ENCODE measurements at regions not wholly inside any gene's neighbourhood (a gene's known extent, or its start where the extent isn't known, plus 50 kb on each side); places are given as distances from the start of the nearest gene placed in this dataset.
A peak's percentile ranks its signal among the peaks of the same experiment; 100 is the strongest.

DNA sequence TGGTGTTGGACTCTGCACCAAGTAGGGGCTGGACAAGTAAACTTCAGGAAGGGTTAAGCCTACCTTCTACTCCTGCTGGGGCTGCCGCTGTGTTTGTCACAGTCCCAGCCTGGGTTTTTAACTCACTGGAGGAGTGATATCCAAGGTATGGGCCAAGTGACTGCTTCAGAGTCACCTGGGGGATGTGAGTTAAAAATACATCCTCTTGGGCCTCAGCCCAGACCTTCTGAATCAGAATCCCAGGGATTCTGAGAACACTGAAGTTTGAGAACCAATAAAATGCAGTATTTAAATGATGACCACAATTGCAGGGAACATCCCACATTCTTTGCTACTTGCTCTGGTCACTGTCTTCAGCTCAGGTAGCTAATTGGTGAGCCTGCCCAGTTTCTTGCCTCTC is 95.1 kb upstream of the DNAH5 start:
- Histone ChIP-seq H3K4me3 (no peak overlapping the region), H3K27ac (no peak overlapping the region), H3K4me1 (peaks cover 19 to 58% (median 24%) of the 10 kb centered on the region in 3 donors), H3K36me3 (no peaks in the 10 kb centered on the region), H3K9me3 (no peaks in the 10 kb centered on the region), H3K27me3 (peaks cover 0 to 10% (median 0%) of the 10 kb centered on the region in 4 donors)
- no peak for DNase-seq
- TF ChIP-seq, protein P1, sequence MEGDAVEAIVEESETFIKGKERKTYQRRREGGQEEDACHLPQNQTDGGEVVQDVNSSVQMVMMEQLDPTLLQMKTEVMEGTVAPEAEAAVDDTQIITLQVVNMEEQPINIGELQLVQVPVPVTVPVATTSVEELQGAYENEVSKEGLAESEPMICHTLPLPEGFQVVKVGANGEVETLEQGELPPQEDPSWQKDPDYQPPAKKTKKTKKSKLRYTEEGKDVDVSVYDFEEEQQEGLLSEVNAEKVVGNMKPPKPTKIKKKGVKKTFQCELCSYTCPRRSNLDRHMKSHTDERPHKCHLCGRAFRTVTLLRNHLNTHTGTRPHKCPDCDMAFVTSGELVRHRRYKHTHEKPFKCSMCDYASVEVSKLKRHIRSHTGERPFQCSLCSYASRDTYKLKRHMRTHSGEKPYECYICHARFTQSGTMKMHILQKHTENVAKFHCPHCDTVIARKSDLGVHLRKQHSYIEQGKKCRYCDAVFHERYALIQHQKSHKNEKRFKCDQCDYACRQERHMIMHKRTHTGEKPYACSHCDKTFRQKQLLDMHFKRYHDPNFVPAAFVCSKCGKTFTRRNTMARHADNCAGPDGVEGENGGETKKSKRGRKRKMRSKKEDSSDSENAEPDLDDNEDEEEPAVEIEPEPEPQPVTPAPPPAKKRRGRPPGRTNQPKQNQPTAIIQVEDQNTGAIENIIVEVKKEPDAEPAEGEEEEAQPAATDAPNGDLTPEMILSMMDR (IDR thresholded peaks at IDR 0.05): no peak
- TF ChIP-seq POLR2A (IDR thresholded peaks at IDR 0.05): no peak
- 67 to 82% methylated on average over 1 of the region's 1 CpG for WGBS, 2 donors
- intact Hi-C loops (cut with DNase I): no loop called here

DNA sequence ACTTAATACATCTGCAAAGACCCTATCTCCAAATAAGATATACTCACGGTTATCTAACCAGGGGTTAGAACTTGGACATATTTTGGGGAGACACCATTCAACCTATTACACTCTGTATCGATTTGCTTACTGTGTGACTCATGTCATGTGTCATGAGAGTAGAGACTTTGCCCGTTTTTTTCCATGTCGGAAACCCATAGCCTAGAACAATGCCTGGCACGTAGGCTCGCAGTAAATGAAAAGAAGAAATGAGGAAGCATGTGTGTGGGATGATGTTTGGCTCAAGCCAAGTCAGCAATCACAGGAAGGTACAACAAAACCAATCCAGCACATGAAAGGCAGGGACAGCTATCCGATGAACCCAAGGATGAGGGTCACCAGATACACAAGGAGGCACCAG is 94.6 kb upstream of the DNAH5 start:
- TF ChIP-seq, protein P1 (IDR thresholded peaks at IDR 0.05): no peak
- TF ChIP-seq POLR2A (IDR thresholded peaks at IDR 0.05): no peak
- Histone ChIP-seq H3K4me3 (no peak overlapping the region), H3K4me1 (peaks cover 19 to 58% (median 24%) of the 10 kb centered on the region in 3 donors), H3K27ac (no peak overlapping the region), H3K36me3 (no peaks in the 10 kb centered on the region), H3K9me3 (no peaks in the 10 kb centered on the region), H3K27me3 (peaks cover 0 to 10% (median 0%) of the 10 kb centered on the region in 4 donors)
- DNase-seq: no peak
- WGBS, 2 donors: 41 to 46% methylated on average over 7 of the region's 7 CpGs
- intact Hi-C loops (cut with DNase I): no loop called here

GRCh38 chr5:14038341-14038959 is 94.0 kb upstream of the DNAH5 start:
- Histone ChIP-seq H3K9me3 (no peaks in the 10 kb centered on the region), H3K27me3 (peaks cover 0 to 10% (median 0%) of the 10 kb centered on the region in 4 donors), H3K27ac (no peak overlapping the region), H3K4me3 (no peak overlapping the region), H3K4me1 (peaks cover 19 to 57% (median 24%) of the 10 kb centered on the region in 3 donors), H3K36me3 (no peaks in the 10 kb centered on the region)
- TF ChIP-seq, protein P1 (IDR thresholded peaks at IDR 0.05): no peak
- no peak for TF ChIP-seq POLR2A (IDR thresholded peaks at IDR 0.05)
- no peak for DNase-seq
- intact Hi-C loops (cut with DNase I): no loop called here
- WGBS, 2 donors: 75% methylated on average over 9 to 10 of the region's 10 CpGs

GRCh38 chr5:14036947-14037346 is 92.5 kb upstream of the DNAH5 start:
- DNase-seq: no peak
- Histone ChIP-seq H3K9me3 (no peaks in the 10 kb centered on the region), H3K36me3 (no peaks in the 10 kb centered on the region), H3K27me3 (peaks cover 0 to 10% (median 0%) of the 10 kb centered on the region in 4 donors), H3K27ac (peak overlapping the region in 1 of 4 donors; percentile 59), H3K4me1 (peaks cover 19 to 45% (median 24%) of the 10 kb centered on the region in 3 donors), H3K4me3 (no peak overlapping the region)
- TF ChIP-seq, protein P1 (IDR thresholded peaks at IDR 0.05): no peak
- TF ChIP-seq POLR2A (IDR thresholded peaks at IDR 0.05): no peak
- intact Hi-C loops (cut with DNase I): no loop called here
- WGBS, 2 donors: 63 to 68% methylated on average over 8 of the region's 9 CpGs

DNA sequence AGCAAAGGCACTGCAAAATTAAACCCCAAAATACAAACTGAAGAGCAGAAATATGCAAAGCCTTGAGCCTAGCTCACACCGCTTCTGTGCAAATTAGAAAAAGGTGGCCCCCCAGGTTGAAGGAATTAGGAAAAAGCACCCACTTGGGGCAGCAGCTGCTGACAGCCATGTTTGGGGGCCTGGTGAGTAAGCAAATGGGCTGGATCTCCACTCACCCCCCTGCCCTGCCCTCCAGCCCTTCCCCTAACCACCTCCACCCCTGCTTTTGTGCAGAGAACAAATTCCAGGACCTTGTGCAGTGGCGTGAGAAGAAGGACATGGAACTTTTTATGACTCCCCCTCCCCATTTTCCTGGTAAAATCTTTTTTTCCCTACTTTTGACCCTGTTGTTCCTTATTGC is 92.0 kb upstream of the DNAH5 start:
- TF ChIP-seq POLR2A (IDR thresholded peaks at IDR 0.05): no peak
- TF ChIP-seq, protein P1 (IDR thresholded peaks at IDR 0.05): no peak
- no peaks in the 10 kb centered on the region for H3K9me3 ChIP-seq
- 35 to 63% methylated on average over 2 of the region's 2 CpGs for WGBS, 2 donors
- H3K36me3 ChIP-seq: no peaks in the 10 kb centered on the region
- no peak for DNase-seq
- peaks cover 0 to 10% (median 0%) of the 10 kb centered on the region in 4 donors for H3K27me3 ChIP-seq
- peaks cover 19 to 45% (median 24%) of the 10 kb centered on the region in 3 donors for H3K4me1 ChIP-seq
- no peak overlapping the region for H3K4me3 ChIP-seq
- H3K27ac ChIP-seq: peak overlapping the region in 3 of 4 donors; percentile 53 to 77 (median 59)
- intact Hi-C loops (cut with DNase I): no loop called here

All from esophagus squamous epithelium (tissue), 5 donors.